H1 (cell line): ENCODE measurements at regions not wholly inside any gene's neighbourhood (a gene's known extent, or its start where the extent isn't known, plus 50 kb on each side); places are given as distances from the start of the nearest gene placed in this dataset.

Experiments
- CTCF ChIA-PET: fragments of 300-600 bp; sonication (Branson Sonifier 250); formaldehyde crosslinking; loops from one replicate; lab custom pipeline; 2021; ENCODE audit not compliant: partially characterized antibody; lab: Charles Lee
- POLR2A ChIA-PET: fragments of 300-600 bp; sonication (Branson Sonifier 250); formaldehyde crosslinking; loops from one replicate; lab custom pipeline; 2021; ENCODE audit warnings: inconsistent platforms; ENCODE audit not compliant: partially characterized antibody; lab: Charles Lee
- DNase-seq, 2 experiments: peaks; one replicate each; pipeline versions ENCODE4 v3.0.0 to v3.0.0-alpha.2; 2010 to 2022; ENCODE audit warnings: low spot score in 2 of 2, low read depth in 1 of 2, mixed read lengths in 1 of 2
- FAIRE-seq: peaks from 2 replicates; lab custom pipeline; 2011; peaks lifted over from hg19 to GRCh38; lab: Jason Lieb, UNC
- H2AFZ ChIP-seq: 2 replicates; pipeline ENCODE4 v1.8.1; 2012; ENCODE audit warnings: low read length, inconsistent platforms
- H2AK5ac ChIP-seq: 2 replicates; pipeline ENCODE4 v1.6.1; 2013; ENCODE audit warnings: low read depth, low read length
- H2BK120ac ChIP-seq: replicated peaks from 2 replicates; pipeline ENCODE3; 2013; ENCODE audit warnings: low read depth, low read length, inconsistent platforms
- H2BK12ac ChIP-seq: 2 replicates; pipeline ENCODE4 v1.6.1; 2013; ENCODE audit warnings: low read depth, low read length
- H2BK15ac ChIP-seq: 2 replicates; pipeline ENCODE4 v1.6.1; 2013; ENCODE audit warnings: low read length
- H2BK20ac ChIP-seq: 2 replicates; pipeline ENCODE4 v1.6.1; 2013; ENCODE audit warnings: low read length
- H2BK5ac ChIP-seq: 2 replicates; pipeline ENCODE4 v1.6.1; 2013; ENCODE audit warnings: low read depth, low read length
- H3K14ac ChIP-seq: 2 replicates; pipeline ENCODE4 v1.6.1; 2013; ENCODE audit warnings: inconsistent platforms; ENCODE audit not compliant: insufficient read length
- H3K18ac ChIP-seq: 2 replicates; pipeline ENCODE4 v1.6.1; 2013; ENCODE audit warnings: low read length; ENCODE audit errors: extremely low read depth
- H3K23ac ChIP-seq: 2 replicates; pipeline ENCODE4 v1.6.1; 2013; ENCODE audit warnings: inconsistent platforms; ENCODE audit not compliant: insufficient read length
- H3K23me2 ChIP-seq: 2 replicates; pipeline ENCODE4 v1.6.1; 2013; ENCODE audit warnings: low read depth, low read length
- H3K27ac ChIP-seq: 2 replicates; pipeline ENCODE4 v1.6.1; 2011; ENCODE audit warnings: low read depth, low read length, inconsistent platforms
- H3K27me3 ChIP-seq, 4 experiments: replicated peaks in 1 of 4; 1 replicate in 1 of 4; 2 replicates in 3 of 4; pipeline versions ENCODE4 v1.6.1 to v1.8.1; 2011 to 2013; ENCODE audit warnings: low read length in 3 of 4, mild to moderate bottlenecking in 3 of 4, inconsistent platforms in 2 of 4, mixed read lengths in 2 of 4, moderate library complexity in 1 of 4; ENCODE audit not compliant: control insufficient read depth in 3 of 4, insufficient read depth in 3 of 4; ENCODE audit errors: extremely low read depth in 1 of 4
- H3K36me3 ChIP-seq, 4 experiments: 2 replicates each; pipeline versions ENCODE4 v1.6.1 to v1.8.1; 2011 to 2013; ENCODE audit warnings: mild to moderate bottlenecking in 4 of 4, low read length in 3 of 4, moderate library complexity in 2 of 4, control low read depth in 1 of 4, inconsistent platforms in 1 of 4; ENCODE audit not compliant: insufficient read depth in 4 of 4, control insufficient read depth in 2 of 4
- H3K4ac ChIP-seq: replicated peaks from 2 replicates; pipeline ENCODE3; 2013; ENCODE audit warnings: low read length, low read depth, mixed read lengths, inconsistent platforms; ENCODE audit not compliant: insufficient read length
- H3K4me1 ChIP-seq, 4 experiments: replicated peaks in 1 of 4; 1 replicate in 1 of 4; 2 replicates in 3 of 4; pipeline versions ENCODE4 v1.6.1 to v1.8.1; 2011 to 2013; ENCODE audit warnings: low read length in 3 of 4, inconsistent platforms in 2 of 4, mixed read lengths in 1 of 4; ENCODE audit not compliant: insufficient read depth in 4 of 4, control insufficient read depth in 3 of 4
- H3K4me2 ChIP-seq, 2 experiments: 2 replicates each; pipeline versions ENCODE4 v1.6.1 to v1.8.1; 2011 to 2013; ENCODE audit warnings: low read depth in 2 of 2, low read length in 2 of 2, control low read depth in 1 of 2, inconsistent platforms in 1 of 2, mild to moderate bottlenecking in 1 of 2; ENCODE audit not compliant: insufficient read depth in 1 of 2
- H3K4me3 ChIP-seq, 4 experiments: fragments of 200-600, 300-600 bp in 1 of 4; sonication (generic), shearing (Covaris generic), sonication (Bioruptor Twin) in 1 of 4; 2 replicates each; pipeline versions ENCODE4 v1.5.1 to v1.8.1; 2011 to 2016; ENCODE audit warnings: low read length in 4 of 4, low read depth in 3 of 4, control low read depth in 2 of 4, inconsistent platforms in 2 of 4, mild to moderate bottlenecking in 2 of 4, mixed read lengths in 1 of 4, moderate library complexity in 1 of 4; ENCODE audit not compliant: insufficient read depth in 2 of 4; ENCODE audit errors: extremely low read depth in 1 of 4
- H3K56ac ChIP-seq: replicated peaks from 2 replicates; pipeline ENCODE3; 2013; ENCODE audit warnings: low read depth, mild to moderate bottlenecking, mixed read lengths, low read length, inconsistent platforms; ENCODE audit not compliant: insufficient read length
- H3K79me1 ChIP-seq: 2 replicates; pipeline ENCODE4 v1.6.1; 2013; ENCODE audit warnings: low read depth, low read length, control low read depth
- H3K79me2 ChIP-seq, 2 experiments: 2 replicates each; pipeline versions ENCODE4 v1.6.1 to v1.8.1; 2012 to 2013; ENCODE audit warnings: low read length in 2 of 2, mild to moderate bottlenecking in 2 of 2, inconsistent platforms in 1 of 2; ENCODE audit not compliant: insufficient read depth in 2 of 2, control insufficient read depth in 1 of 2
- H3K9ac ChIP-seq, 4 experiments: replicated peaks in 1 of 4; 1 replicate in 1 of 4; 2 replicates in 3 of 4; pipeline versions ENCODE4 v1.6.1 to v1.8.1; 2011 to 2013; ENCODE audit warnings: low read depth in 3 of 4, low read length in 3 of 4, control low read depth in 2 of 4, mild to moderate bottlenecking in 2 of 4, moderate library complexity in 2 of 4, inconsistent platforms in 1 of 4; ENCODE audit errors: extremely low read depth in 1 of 4
- H3K9me3 ChIP-seq, 2 experiments: 2 replicates each; pipeline versions ENCODE4 v1.6.1 to v1.8.1; 2012 to 2013; ENCODE audit warnings: mild to moderate bottlenecking in 2 of 2, moderate library complexity in 2 of 2, control low read depth in 1 of 2, inconsistent platforms in 1 of 2, low read depth in 1 of 2, low read length in 1 of 2, mixed read lengths in 1 of 2; ENCODE audit not compliant: insufficient read depth in 2 of 2
- H4K20me1 ChIP-seq, 2 experiments: replicated peaks in 1 of 2; 2 replicates each; pipeline versions ENCODE3 to v1.8.1; 2011 to 2013; ENCODE audit warnings: inconsistent platforms in 2 of 2, low read length in 2 of 2, mild to moderate bottlenecking in 1 of 2; ENCODE audit not compliant: insufficient read depth in 2 of 2, control insufficient read depth in 1 of 2
- H4K5ac ChIP-seq: 2 replicates; pipeline ENCODE4 v1.6.1; 2013; ENCODE audit warnings: low read length, low read depth, mixed read lengths, inconsistent platforms; ENCODE audit not compliant: insufficient read length
- H4K8ac ChIP-seq: 2 replicates; pipeline ENCODE4 v1.8.0; 2013; ENCODE audit warnings: mild to moderate bottlenecking, moderate library complexity, low read length, inconsistent platforms; ENCODE audit not compliant: insufficient read depth; ENCODE audit errors: extremely low read depth
- H4K91ac ChIP-seq: replicated peaks from 2 replicates; pipeline ENCODE3; 2013; ENCODE audit warnings: low read length, mixed read lengths, inconsistent platforms; ENCODE audit not compliant: insufficient read length
- HDAC6 ChIP-seq: IDR thresholded peaks from one replicate; pipeline ENCODE4 v1.7.1; 2012; ENCODE audit warnings: low read depth, mild to moderate bottlenecking, inconsistent platforms, low read length, moderate library complexity
- YY1 ChIP-seq: IDR thresholded peaks from 2 replicates; pipeline ENCODE4 v1.6.1; 2011; ENCODE audit warnings: low read depth, mild to moderate bottlenecking, low read length
- WGBS, 2 experiments: shearing (Covaris generic) in 1 of 2; methylation state at CpG; one replicate each; pipeline versions ENCODE4 v1.1.6 to v1.1.7; 2013 to 2015; ENCODE audit warnings: low lambda C conversion rate in 2 of 2, mixed read lengths in 2 of 2, inconsistent platforms in 1 of 2, low coverage in 1 of 2, missing lambda C conversion rate in 1 of 2; ENCODE audit not compliant: insufficient replicate concordance in 2 of 2, insufficient coverage in 1 of 2, insufficient read length in 1 of 2; ENCODE audit errors: extremely low coverage in 1 of 2, missing lambda C conversion rate in 1 of 2; 5-methylcytosine and 5-hydroxymethylcytosine counted together

- H2BK15ac ChIP-seq = no peak overlapping the region
- H3K4me1 ChIP-seq = no peaks in the 10 kb centered on the region
- H2AK5ac ChIP-seq = no peak overlapping the region
- H2BK5ac ChIP-seq = no peak overlapping the region
- no peaks in the 10 kb centered on the region for H3K79me2 ChIP-seq
- H3K4me2 ChIP-seq = no peak overlapping the region
- no peak overlapping the region for H3K4ac ChIP-seq
- no peak overlapping the region for H3K18ac ChIP-seq
- H3K79me1 ChIP-seq = no peaks in the 10 kb centered on the region
- no peak overlapping the region for H3K4me3 ChIP-seq
- H3K9ac ChIP-seq = no peak overlapping the region
- H4K20me1 ChIP-seq = no peaks in the 10 kb centered on the region
- H2BK120ac ChIP-seq = no peak overlapping the region
- H3K23ac ChIP-seq = no peak overlapping the region
- H3K27me3 ChIP-seq = no peaks in the 10 kb centered on the region
- ChIA-PET POLR2A (no interaction called here), CTCF (interaction anchor here (0.7 to 27.2 kb wide), 16 partner anchors 8 to 1020 kb away, joined by 3 to 368 read pairs (median 4); partner anchors contain the start of gene HAO2)
- peak; percentile 91 for FAIRE-seq
- no peak overlapping the region for H2AFZ ChIP-seq
- no peak overlapping the region for H3K14ac ChIP-seq
- no peak overlapping the region for H2BK12ac ChIP-seq
- no peaks in the 10 kb centered on the region for H3K36me3 ChIP-seq
- no peak overlapping the region for H4K8ac ChIP-seq
- no peaks in the 10 kb centered on the region for H3K9me3 ChIP-seq
- H2BK20ac ChIP-seq = no peak overlapping the region
- H3K56ac ChIP-seq = no peak overlapping the region
- no peaks in the 10 kb centered on the region for H3K23me2 ChIP-seq
- no peak overlapping the region for H4K91ac ChIP-seq
- no peak overlapping the region for H4K5ac ChIP-seq
- WGBS, 2 experiments = 52% methylated on average over 8 of the region's 8 CpGs; no CpG with 5 or more reads in 1 of the 2 experiments
- no peak overlapping the region for H3K27ac ChIP-seq
- peak in 1 of 2 experiments; percentile 66 for DNase-seq
- TF ChIP-seq HDAC6 (no peak), YY1 (no peak)
These were observed 81.9 kb upstream of the HAO2 start for GRCh38 chr1:119286587-119287181.
